ENCODE measurements at regions not wholly inside any gene's neighbourhood (a gene's known extent, or its start where the extent isn't known, plus 50 kb on each side); places are given as distances from the start of the nearest gene placed in this dataset.

- no peak overlapping the region for H3K27ac ChIP-seq (ENCODE audit: low read depth, low read length)
Measured at GRCh38 chr7:55273186-55273980, 91.8 kb upstream of the LANCL2 start.

DNA sequence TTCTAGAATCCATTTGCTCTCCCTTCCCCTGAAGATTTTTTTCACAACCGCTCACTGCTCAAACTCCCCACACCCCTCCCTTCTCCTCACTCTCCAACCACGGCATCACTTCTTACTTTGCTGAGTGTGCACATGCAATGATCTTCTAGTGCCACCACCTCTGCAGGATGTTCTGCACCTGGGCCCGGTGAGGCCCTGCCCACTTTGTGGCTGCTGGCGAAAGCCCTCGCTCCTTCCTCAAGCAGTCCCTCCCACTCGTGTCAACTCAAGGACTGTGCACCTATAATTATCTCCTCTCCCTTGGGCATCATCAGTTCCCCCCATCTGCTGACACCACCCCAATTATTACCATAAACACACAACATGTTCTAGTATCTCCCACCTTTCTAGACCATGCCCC lies 91.0 kb upstream of the LANCL2 start:
- H3K27ac Mint-ChIP-seq: no peak overlapping the region
- Histone ChIP-seq H3K9me3 (ENCODE audit: control insufficient read depth, low read length) (no peaks in the 10 kb centered on the region), H3K4me1 (ENCODE audit: control insufficient read depth, insufficient read depth, low read length) (no peaks in the 10 kb centered on the region), H3K27ac (ENCODE audit: low read depth, low read length) (no peak overlapping the region), H3K27me3 (ENCODE audit: control insufficient read depth, insufficient read depth, low read length, poor library complexity, severe bottlenecking) (no peaks in the 10 kb centered on the region), H3K9ac (ENCODE audit: extremely low read depth, low read length, poor library complexity, severe bottlenecking) (no peak overlapping the region), H3K36me3 (ENCODE audit: control insufficient read depth, insufficient read depth, low read length) (no peaks in the 10 kb centered on the region), H3K4me3 (ENCODE audit: low read length) (no peak overlapping the region)
- DNase-seq: no peak
- peaks cover 2% of the 10 kb centered on the region for H3K27me3 Mint-ChIP-seq (ENCODE audit: insufficient read depth)
- no peaks in the 10 kb centered on the region for H3K9me3 Mint-ChIP-seq
- no peak for TF ChIP-seq CTCF (conservative IDR thresholded peaks at IDR 0.05)
- WGBS, 2 experiments (ENCODE audit: insufficient coverage in 1 of 2, insufficient read length in 1 of 2): 92% methylated on average over 6 of the region's 6 CpGs
- H3K36me3 Mint-ChIP-seq (ENCODE audit: low read depth): no peaks in the 10 kb centered on the region
- H3K4me3 Mint-ChIP-seq: no peak overlapping the region
- no peaks in the 10 kb centered on the region for H3K4me1 Mint-ChIP-seq

More at GRCh38 chr7:55273186-55273980, 91.8 kb upstream of the LANCL2 start:
- no peak overlapping the region for H3K4me3 Mint-ChIP-seq
- Histone ChIP-seq H3K36me3 (ENCODE audit: control insufficient read depth, insufficient read depth, low read length) (no peaks in the 10 kb centered on the region), H3K27me3 (ENCODE audit: control insufficient read depth, insufficient read depth, low read length, poor library complexity, severe bottlenecking) (no peaks in the 10 kb centered on the region), H3K9me3 (ENCODE audit: control insufficient read depth, low read length) (no peaks in the 10 kb centered on the region), H3K9ac (ENCODE audit: extremely low read depth, low read length, poor library complexity, severe bottlenecking) (no peak overlapping the region), H3K4me3 (ENCODE audit: low read length) (no peak overlapping the region), H3K4me1 (ENCODE audit: control insufficient read depth, insufficient read depth, low read length) (no peaks in the 10 kb centered on the region)
- H3K9me3 Mint-ChIP-seq: no peaks in the 10 kb centered on the region
- no peak for TF ChIP-seq CTCF (conservative IDR thresholded peaks at IDR 0.05)
- H3K27ac Mint-ChIP-seq: no peak overlapping the region
- H3K36me3 Mint-ChIP-seq (ENCODE audit: low read depth): no peaks in the 10 kb centered on the region
- DNase-seq: no peak
- peaks cover 4% of the 10 kb centered on the region for H3K27me3 Mint-ChIP-seq (ENCODE audit: insufficient read depth)
- WGBS, 2 experiments (ENCODE audit: insufficient coverage in 1 of 2, insufficient read length in 1 of 2): 89 to 97% methylated on average over 9 to 14 of the region's 14 CpGs
- H3K4me1 Mint-ChIP-seq: no peaks in the 10 kb centered on the region

DNA sequence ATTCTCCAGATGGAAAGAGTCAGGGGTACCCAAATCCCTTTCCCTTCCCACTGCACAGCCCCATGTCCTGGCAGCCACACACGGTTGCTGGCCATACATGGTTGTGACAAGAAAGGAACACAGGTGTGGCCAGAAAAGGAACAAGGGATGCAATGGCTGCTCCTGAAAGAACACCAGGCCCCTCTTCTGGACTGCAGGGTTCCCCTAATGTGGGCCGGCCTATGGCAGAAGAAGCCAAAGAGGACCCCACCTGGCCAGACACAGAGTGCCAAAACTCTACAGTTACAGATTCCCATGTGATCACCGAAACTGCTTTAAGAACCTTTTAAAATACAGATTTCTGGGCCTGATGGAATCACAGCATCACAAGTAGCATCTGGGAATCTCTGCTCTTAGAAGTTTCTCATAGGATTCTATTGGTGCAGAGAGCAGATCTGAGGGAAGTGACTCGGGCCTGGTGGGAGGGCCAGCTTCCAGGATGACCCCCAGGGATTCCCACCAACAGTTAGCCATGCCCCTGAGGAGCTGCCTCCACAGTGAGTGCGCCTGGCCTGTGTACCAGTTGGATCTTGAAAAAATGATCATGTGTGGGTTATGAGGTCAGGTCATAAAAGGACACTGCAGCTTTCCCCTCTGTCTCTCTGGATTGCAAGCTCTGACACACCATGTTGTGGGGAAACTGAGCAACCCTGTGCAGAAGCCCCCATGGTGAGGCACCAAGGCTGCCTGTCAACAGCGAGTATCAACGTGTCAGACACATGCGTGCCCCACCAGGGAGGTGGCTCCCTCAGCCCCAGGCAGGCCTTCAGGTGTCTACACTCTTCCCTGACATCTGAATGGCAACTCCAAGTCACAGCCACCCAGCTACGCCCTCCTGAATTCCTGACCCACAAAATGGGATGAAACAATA lies 89.6 kb upstream of the LANCL2 start:
- Mint-ChIP-seq H3K36me3 (ENCODE audit: low read depth) (no peaks in the 10 kb centered on the region), H3K4me1 (peaks cover 1% of the 10 kb centered on the region), H3K27me3 (ENCODE audit: insufficient read depth) (peaks cover 2% of the 10 kb centered on the region), H3K27ac (no peak overlapping the region), H3K4me3 (no peak overlapping the region), H3K9me3 (no peaks in the 10 kb centered on the region)
- Histone ChIP-seq H3K27me3 (ENCODE audit: control insufficient read depth, insufficient read depth, low read length, poor library complexity, severe bottlenecking) (no peaks in the 10 kb centered on the region), H3K9ac (ENCODE audit: extremely low read depth, low read length, poor library complexity, severe bottlenecking) (no peak overlapping the region), H3K36me3 (ENCODE audit: control insufficient read depth, insufficient read depth, low read length) (no peaks in the 10 kb centered on the region), H3K4me1 (ENCODE audit: control insufficient read depth, insufficient read depth, low read length) (no peaks in the 10 kb centered on the region), H3K27ac (ENCODE audit: low read depth, low read length) (no peak overlapping the region), H3K4me3 (ENCODE audit: low read length) (no peak overlapping the region), H3K9me3 (ENCODE audit: control insufficient read depth, low read length) (no peaks in the 10 kb centered on the region)
- WGBS, 2 experiments (ENCODE audit: insufficient coverage in 1 of 2, insufficient read length in 1 of 2): 77 to 98% methylated on average over 6 to 9 of the region's 9 CpGs
- no peak for TF ChIP-seq CTCF (conservative IDR thresholded peaks at IDR 0.05)
- no peak for DNase-seq
